NOMO-1 treated with DMSO at 0.1 percent for 48 hours (cell line): ENCODE measurements at regions not wholly inside any gene's neighbourhood (a gene's known extent, or its start where the extent isn't known, plus 50 kb on each side); places are given as distances from the start of the nearest gene placed in this dataset.

ENCODE experiments used
- DNase-seq: peaks from one replicate; lab custom pipeline; 2025; ENCODE audit not compliant: unreplicated experiment; lab: John Stamatoyannopoulos, UW

DNA sequence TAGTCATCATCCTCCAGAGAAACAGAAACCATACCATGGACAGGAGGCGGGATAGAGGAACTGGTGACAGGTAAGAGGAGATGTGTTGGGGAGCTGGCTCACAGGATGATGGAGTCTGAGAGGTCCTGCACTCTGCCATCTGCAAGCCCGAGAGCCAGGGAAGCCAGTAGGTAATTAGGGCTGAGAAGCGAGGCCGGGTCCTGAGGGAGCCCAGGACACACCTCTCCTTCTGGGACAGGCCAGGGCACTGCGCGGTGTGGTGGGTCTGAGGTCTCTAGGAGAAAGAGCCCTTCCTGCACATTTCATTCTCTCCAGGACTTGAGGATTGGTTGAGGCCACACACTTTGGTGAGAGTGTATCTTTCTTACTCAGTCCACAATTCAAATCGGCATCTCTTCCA is 415.5 kb downstream of the GLRX3 start:
- no peak for DNase-seq

DNA sequence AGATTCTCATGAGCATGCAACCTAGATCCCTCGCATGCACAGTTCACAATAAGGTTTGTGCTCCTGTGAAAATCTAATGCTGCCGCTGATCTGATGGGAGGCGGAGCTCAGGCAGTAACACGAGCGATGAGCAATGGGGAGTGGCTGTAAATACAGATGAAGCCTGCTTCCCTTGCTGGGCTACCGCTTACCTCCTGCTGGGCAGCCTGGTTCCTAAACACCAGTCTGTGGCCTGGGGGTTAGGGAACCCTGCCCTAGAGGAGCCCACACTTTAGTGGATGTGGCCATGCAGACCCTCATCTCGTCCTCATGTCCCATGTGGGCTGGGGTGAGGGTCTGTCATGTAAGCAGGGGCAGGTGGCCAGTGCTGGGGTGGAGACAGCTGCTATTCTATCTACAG is 417.6 kb downstream of the GLRX3 start:
- DNase-seq, result no peak

DNA sequence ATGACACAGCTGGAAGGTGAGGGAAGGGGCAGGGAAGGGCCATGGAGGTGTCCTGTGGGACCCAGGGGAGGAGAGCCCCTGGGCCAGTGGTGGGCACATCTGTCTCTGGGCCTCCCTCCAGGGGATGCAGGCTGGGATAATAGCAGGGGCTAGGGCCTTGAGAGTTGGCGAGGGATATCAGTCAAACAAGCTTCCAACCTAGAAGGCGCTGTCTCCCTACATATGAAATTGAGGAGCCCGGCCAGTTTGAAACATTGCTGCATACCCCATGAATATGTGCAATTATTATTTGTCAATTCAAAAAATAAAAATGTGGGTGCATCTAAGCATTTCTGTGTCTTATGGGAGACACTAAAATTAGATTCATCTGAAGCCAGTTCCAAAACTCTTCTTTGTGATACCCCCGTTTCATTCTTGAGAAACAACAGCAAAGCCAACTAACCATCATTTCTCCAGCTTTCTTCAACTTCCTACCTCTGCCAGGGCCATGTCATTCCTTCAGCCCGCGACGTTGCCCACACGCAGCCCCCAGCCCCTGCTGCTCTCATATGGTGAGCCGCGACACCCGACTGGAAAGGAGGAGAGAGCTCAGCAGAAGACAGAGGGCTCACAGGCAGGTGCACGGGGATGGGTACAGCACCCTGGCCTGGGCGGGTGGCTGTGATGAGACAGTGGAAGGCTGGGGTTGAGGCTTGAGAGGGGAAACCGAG is 418.7 kb downstream of the GLRX3 start:
- DNase-seq, result no peak

DNA sequence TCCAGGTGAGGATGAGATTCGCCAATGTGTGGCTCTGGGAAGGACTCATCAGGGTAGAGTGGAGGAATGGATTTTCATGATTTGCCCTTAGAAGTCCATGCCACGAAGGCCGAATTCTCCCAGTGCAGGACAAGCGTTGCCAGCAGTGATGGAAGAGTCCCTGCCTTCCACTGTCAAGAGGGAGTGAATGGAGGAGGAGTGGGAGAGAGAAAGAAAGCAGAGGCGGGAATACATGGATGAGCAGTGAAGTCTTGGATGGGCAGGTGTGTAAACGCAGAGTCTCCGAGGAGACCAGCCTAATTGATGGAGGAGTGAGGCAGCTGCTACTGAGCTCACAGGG is 419.2 kb downstream of the GLRX3 start:
- no peak for DNase-seq

DNA sequence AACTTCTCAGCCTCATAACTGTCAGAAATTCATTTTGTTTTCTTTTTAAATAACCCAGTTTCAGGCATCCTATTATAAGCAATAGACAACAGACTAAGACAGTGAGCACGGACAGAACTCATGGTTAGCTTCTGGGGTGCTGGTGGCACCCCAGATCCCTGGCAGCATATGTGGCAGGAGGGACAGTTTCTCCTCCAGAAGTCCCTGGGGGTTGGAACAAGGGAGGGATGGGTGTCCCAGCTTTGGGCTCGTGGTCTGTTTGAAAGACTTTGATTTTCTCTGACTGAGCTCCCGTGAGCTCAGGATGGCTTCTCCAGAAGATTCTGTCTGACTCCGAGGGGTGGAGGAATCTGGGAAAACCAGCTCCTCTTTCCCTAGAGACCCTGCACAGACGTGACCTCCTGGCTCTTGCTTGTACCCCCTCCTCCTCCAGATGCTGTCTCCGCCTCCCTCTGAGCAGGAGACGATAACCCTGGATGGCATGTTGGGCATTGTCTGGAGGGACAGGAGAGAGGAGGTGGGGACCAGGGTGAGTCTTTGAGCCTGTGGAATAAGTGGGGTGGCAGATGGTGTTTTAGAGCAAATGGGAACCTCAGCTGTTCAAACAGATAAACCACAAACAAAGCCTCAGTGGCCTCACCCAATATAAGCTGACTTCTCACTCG is 421.1 kb downstream of the GLRX3 start:
- DNase-seq, result no peak

DNA sequence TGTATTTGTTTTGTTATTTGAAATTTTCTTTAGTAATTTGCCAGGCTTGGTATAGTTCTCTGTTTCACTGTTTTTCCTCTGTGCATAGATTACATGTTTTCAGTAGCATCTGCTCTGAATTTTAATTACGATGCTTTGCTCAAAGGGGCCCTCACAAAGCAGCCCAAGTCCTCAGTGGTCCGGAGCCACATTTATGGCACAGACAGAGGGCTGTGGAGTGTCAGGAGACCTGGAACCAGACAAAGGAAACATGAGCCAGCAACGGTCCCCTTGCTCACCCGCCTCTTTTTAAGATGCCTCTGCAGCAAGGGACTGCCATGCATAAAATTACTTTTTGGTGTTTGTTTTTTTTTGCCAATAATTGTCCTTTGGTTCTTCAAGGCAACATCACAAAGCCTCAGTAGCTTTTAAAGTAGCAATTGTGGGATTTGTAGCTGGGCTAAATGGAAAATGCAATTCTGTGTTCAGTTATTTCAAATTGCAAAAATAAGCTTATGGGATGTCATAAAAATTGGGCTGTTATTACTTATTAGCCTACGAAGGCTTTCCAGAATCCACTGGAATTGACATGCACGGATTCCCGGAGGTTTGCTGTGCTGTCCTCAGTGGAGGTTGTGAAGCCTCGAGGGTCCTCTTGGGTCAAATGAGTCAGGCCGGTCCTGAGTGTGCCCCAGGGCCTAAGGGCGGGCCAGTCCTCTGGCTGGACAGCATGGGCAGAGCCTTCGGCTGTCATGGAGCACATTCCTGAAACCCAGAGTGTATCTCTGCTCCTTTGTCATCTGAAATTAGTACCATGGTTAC is 422.8 kb downstream of the GLRX3 start:
- DNase-seq, result no peak

DNA sequence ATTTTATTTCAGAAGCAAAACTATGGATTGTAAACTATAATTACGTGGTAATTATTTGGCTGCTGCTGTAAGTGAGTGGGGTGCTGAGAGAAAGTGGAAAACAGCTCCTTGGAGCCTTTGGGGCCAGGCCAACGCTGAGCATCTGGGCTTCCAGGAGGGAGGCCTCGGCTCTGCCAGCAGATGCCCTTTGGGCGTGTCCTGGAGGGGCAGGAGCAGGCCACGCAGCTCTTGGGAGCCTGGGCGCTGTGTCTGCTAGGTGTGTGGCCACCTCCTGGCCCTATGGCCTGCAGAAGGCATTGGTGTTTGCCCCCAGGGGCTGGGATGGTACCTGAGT is 423.3 kb downstream of the GLRX3 start:
- DNase-seq, result no peak

DNA sequence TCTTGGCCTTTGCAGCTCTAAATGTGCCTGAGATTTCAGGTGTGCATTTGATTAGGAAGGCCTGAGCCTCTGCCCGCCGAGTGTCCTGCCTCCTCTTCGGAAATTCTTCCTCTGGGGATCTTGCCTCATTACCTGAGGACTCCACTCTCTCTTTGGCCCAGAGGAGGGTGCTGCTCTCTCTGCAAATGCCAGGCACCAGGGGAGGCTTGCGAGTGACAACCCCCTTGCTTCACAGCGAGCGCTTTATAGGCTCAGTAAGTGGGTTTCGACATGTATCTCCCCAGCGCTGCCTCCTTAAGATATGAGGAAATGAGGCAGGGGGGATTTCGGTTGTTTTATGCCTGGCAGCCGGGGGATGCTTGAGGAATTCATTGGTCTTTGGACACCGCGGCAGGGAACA is 423.9 kb downstream of the GLRX3 start:
- no peak for DNase-seq

DNA sequence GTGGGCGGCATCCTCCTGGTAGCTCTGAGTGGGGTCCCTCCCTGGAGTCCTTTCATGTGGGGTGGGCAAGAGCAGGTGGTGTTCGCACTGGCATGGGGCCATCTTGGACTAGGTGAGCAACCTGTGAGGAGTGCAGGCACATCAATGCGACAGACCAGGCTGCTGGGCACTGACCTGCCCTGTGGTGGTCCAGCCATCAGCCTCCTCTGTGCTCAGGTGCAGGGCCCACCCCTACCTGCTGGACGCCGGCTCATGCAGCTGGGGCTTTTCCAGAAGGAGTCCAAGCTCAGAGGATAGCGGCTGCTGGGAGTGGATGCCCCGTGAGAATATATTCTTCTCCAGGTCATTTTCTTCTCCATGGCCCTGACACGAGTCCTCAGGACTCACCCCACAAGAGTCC is 424.4 kb downstream of the GLRX3 start:
- DNase-seq, result no peak

DNA sequence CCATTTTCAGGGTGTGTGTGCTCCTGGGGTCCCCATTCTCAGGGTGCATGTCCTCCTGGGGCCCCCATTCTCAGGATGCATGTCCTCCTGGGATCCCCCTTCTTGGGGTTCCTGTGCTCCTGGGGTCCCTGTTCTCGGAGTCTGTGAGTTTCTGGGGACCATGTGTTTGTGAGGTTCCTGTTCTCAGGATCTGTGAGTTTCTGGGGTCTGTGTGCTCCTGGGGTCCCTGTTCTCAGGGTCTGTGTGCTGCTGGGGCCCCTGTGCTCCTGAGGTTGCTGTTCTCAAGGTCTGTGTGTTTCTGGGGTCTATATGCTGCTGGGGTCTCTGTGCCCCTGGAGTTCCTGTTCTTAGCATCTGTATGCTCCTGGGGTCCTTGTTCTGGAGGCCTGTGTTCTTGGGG is 425.5 kb downstream of the GLRX3 start:
- no peak for DNase-seq

DNA sequence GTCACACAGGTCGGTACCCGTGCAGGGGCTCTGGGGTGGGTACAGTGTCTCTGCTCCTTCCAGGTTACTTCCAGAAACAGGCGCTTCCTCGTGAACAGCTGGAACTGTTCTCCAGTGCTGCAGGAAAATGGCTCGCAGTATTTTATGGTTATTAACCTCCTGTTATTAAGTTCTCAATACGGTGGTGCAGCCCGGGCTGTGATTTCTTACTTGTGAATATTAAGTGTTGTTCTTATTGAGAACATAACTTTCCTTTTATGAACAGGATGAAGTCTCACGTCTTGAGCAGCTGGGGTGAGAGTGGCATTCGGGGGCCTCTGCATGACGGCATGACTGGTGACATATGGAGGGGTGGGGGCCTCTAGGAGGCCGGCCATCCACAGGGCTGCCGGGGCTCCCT is 430.8 kb downstream of the GLRX3 start:
- no peak for DNase-seq

DNA sequence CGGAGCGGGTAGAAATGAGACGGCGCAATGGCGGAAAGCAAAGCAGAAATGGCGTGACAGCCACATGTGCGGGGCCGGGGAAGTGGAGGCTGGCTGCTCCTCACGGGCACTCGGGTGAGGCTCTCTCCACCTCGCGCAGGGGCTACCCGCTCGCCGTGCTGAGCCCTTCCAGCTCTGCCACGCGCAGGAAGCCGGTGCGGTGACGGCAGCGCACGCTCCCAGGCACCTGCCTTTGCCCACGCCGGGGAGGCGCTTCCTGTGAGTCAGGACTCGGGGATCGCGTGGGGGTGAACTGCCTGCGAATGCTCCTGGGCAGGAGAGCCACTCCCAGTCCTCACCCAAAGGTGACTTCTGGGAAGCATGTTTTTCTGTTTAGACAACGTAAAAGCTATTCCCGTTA is 431.2 kb downstream of the GLRX3 start:
- no peak for DNase-seq

DNA sequence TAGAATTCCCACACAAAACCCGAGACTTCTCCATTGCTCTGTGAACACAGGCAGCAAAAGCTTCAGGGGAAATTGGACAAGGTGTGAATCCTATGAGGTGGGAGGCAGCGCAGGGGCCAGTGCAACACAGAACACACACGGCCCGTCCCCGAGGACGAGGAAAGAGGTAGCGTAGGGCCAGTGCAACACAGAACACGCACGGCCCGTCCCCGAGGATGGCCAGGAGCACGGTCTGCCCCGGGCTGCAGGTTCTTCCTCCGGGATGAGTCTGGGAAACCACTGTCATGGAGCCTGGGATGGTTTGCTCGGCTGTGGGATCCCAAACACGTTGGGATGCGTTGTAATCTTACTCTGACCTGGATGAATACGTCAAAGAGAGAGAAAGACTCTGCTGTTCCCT is 432.1 kb downstream of the GLRX3 start:
- no peak for DNase-seq

DNA sequence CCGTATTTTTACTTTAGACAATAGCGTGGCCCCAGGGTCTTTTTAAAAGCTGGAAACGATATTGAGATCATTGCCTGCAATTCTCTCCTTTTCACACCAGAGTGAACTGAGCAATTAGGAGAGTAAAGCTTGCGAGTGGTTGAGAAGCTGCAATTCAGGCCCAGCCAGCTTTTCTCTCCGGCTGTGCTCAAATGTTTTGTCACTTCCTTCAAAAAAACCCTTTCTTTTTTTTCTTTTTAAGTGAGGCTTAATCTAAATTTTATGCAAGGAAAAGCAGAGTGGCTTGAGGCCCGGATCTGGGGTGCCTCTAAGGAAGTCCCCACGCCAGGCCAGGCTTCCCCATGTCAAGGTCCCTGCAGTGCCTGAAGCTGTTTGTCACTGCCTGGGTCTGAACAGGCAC is 433.9 kb downstream of the GLRX3 start:
- DNase-seq, result no peak

DNA sequence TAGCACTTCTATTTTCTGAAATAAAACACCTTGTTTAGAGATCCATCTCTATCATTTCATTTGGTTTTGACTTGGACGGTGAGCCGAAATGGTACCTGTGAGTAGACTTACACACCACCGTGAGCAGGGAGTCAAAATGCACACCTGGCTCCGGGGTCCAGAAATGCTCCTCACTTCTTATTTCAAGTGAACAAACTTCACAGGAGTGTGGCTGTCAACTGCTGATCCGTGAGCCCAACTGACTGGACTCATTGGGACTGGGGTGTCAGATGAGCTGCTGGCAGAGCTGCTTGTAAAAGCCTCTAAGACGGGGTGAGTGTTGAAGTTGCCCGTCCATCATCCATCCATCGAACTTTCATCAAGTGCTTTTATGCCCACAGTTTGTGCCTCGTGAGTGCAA is 435.5 kb downstream of the GLRX3 start:
- DNase-seq, result no peak

DNA sequence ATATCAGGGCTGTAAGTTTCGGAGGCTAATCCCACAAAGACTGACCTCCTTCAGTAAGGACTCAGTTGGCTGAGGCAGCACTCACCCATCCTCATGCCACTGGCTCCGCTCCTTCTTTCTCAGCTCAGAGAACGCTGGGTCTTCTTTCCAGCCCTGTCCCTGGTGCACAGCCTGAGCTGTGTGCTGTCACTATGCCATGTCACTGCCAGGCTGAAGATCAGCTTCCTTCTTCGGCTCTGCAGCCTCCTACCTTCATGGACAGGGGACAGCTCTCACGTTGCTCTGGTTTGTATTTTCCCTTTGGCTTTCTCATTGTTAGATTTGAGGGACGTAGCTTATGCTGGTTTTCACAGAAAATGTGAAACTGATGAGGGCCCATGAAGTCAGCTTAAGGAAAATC is 437.3 kb downstream of the GLRX3 start:
- no peak for DNase-seq

DNA sequence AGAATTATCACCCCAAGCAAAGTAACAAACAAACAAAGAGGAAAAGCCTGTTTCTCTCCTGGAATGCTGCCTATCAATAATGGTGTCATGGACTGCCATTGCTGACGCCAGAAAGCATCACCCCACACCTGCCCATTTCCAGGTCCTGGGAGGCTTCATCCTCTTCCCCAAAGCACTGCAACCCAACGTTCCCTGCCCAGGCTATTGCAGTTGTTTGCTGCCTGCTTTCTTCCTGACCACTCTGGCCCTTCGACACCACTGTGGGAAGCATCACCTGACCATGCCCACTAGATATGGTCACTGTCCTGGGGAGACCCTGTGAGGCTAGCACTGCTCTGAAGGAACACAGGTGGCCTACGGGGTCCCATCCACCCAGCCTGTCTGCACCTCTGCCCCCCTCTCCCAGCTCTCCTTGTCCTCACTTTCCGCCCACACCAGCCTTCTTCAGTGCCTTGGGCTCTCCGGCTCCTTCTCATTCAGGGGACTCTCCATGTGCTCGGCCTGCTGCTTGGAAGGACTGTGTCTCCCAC is 439.6 kb downstream of the GLRX3 start:
- DNase-seq, result no peak

DNA sequence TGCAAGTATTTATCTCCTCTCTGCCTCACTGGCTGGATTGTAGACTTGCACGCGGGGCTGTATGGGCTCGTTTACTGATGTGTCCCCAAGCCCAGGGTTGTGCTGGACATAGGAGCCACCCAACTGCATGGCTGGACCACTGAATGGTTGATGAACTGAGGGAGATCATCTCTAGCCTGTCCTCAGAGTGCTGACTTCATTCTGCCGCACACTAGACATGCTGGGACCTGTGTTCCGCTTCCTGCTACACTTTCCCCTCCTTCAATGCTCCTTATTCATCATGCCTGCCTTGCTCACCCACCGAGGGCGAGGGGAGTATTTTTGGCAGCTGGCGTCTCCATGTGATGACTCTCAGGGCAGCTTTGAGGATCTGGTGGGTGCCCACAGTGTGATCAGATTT is 440.2 kb downstream of the GLRX3 start:
- no peak for DNase-seq

DNA sequence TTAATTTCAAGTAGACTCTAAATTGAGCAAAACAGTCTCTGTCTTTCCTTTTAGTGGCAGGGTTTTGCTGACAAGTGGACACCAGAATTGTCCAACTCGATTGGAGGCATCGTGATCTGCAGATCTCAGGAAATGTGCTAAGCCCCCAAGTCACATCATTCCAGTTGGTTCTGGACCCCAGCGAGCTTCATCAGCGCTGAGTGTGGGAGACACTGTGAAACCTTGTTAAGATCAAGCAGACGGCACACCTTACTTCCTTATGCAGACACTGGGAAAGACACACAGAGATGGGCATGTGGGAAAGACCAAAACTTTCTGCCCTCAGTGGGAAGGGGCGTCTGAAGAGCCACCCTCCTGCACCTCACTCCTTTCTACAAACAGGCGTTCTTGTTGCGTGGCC is 440.8 kb downstream of the GLRX3 start:
- DNase-seq, result no peak

DNA sequence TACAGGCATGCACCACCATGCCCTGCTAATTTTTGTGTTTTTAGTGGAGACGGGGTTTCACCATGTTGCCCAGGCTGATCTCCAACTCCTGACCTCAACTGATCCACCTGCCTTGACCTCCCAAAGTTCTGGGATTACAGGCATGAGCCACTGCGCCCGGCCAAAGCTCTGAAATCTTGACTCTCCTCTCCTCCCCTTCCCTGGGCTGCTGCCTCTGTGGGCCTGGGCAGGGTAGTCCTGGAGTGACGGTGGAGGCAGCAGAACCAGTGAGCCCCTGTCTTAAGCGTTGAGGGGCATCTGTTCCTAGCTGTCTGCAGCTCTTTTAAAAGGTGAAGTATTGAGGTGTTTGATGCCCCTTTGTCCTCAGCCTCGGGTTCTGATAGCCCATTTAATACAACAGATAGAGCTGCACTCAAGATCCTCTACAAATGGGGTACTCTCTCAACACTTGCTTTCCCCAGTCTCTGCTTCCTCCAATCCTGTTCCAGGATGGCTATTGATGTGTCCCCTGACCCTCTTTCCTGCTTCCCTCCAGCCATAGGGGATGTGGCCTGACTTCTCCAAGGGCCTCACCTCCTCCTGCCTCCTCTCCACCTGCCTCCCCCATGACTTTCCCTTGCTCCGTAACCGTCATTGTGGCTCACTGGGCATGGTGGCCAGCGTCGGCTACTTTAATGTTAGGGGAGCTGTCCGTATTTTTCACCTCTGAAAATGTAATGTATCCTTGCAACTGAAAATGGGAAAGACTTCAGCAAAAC is 442.5 kb downstream of the GLRX3 start:
- DNase-seq, result no peak

DNA sequence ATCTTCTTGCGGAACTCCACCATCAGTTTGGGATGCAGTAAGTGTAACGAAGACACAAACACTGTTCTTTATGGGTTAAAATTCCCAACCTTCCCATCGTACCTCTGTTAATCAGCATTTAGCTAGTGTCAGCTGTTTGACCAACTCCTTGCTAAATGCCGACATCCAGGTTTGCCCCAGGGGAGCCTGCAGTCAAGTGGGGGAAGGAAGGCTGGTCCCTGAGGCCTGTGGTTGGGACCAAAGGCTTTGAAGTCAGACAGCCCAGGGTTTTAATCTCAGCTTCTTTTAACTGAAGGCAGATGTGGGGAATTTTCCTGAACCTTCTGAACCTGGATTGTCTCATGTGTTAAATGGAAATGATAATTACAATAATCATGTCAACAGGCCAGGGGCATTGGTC is 443.7 kb downstream of the GLRX3 start:
- no peak for DNase-seq

DNA sequence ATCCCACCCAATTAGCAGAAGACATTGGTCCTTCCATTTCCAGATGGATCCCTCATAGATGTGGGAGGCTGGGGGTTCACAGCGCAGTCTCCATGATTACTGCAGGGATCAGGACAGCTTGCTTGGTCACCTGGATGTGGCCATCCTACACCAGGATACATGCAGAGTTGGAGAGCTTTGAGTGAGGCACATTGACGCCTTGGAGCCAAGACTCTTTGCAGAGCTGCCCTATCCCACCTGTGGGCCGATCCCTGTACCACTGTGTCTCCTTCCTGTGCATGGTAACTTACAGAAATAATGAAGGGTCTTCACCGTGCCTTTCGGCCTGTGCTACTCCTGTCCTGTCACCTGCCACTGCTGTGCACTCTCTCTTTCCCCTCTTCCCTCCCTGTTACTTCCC is 444.8 kb downstream of the GLRX3 start:
- DNase-seq, result no peak
